ENCODE measurements at regions not wholly inside any gene's neighbourhood (a gene's known extent, or its start where the extent isn't known, plus 50 kb on each side); places are given as distances from the start of the nearest gene placed in this dataset.

DNA sequence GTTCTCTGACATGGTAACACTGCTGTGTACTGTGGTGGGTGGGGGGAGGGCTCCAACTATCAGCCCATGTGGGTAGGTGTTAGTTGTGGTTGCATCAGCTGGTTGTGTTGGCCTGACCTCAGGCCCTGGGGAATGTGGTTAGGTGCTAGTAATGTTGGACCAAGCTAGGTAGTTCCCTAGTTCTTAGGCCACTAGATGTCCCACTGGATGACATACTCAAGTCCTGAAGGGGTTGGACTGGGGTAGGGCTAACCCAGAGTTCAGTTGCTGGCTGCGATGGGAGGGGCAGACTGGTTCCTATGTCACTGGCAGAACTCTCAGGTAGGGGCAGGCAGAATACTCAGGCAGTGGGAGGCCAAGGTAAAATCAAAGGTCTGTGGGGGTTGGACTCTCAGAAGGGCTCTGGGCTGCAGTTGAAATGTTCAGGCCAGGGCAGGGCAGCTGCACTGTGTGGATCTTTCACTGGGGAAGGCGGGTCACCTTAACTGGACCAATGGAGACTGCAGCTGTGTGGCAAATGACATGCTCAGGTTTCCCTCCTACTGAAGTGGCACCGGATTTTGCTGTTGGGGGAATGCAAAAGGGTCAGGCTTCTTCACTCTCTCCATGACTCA lies 870.7 kb downstream of the LRRIQ3 start:
- Histone ChIP-seq H3K9me2 (ENCODE audit: insufficient read depth) (no peaks in the 10 kb centered on the region), H2AFZ (no peak overlapping the region), H3K79me2 (ENCODE audit: low read depth) (no peaks in the 10 kb centered on the region), H3K36me3 (ENCODE audit: low read depth) (no peaks in the 10 kb centered on the region), H3K4me1 (replicated peaks; ENCODE audit: insufficient read depth) (no peaks in the 10 kb centered on the region), H3K27me3 (ENCODE audit: insufficient read depth, low read depth) (no peaks in the 10 kb centered on the region), H3F3A (ENCODE audit: insufficient read depth, low read depth) (no peaks in the 10 kb centered on the region), H3K27ac (no peak overlapping the region), H4K20me1 (ENCODE audit: insufficient read depth) (no peaks in the 10 kb centered on the region), H3K4me3 (no peak overlapping the region), H3K9me3 (ENCODE audit: insufficient read depth, low read depth) (no peaks in the 10 kb centered on the region), H3K4me2 (no peak overlapping the region)
- ChIA-PET CTCF (no interaction called here), POLR2A (ENCODE audit: unreplicated experiment) (no interaction called here)
- no peak for DNase-seq
- TF ChIP-seq CTCF (conservative IDR thresholded peaks at IDR 0.05) (no peak), EZH2 (IDR thresholded peaks at IDR 0.05; ENCODE audit: low read depth) (no peak)
- intact Hi-C loops (cut with micrococcal nuclease; ENCODE audit: unreplicated experiment) = no loop called here
- BruUV-seq (replicated peaks) = no TSS peak

- no peaks in the 10 kb centered on the region for H3K9me2 ChIP-seq (ENCODE audit: insufficient read depth)
- no peaks in the 10 kb centered on the region for H3K4me1 ChIP-seq (replicated peaks; ENCODE audit: insufficient read depth)
- no peaks in the 10 kb centered on the region for H3K79me2 ChIP-seq (ENCODE audit: low read depth)
- H3F3A ChIP-seq (ENCODE audit: insufficient read depth, low read depth) = no peaks in the 10 kb centered on the region
- no TSS peak for BruUV-seq (replicated peaks)
- no peak overlapping the region for H3K27ac ChIP-seq
- no peaks in the 10 kb centered on the region for H3K9me3 ChIP-seq (ENCODE audit: insufficient read depth, low read depth)
- no peak overlapping the region for H2AFZ ChIP-seq
- DNase-seq = no peak
- no peak overlapping the region for H3K4me3 ChIP-seq
- CTCF ChIA-PET = no interaction called here
- intact Hi-C loops (cut with micrococcal nuclease; ENCODE audit: unreplicated experiment) = no loop called here
- no peak overlapping the region for H3K4me2 ChIP-seq
- no peaks in the 10 kb centered on the region for H3K36me3 ChIP-seq (ENCODE audit: low read depth)
- H3K27me3 ChIP-seq (ENCODE audit: insufficient read depth, low read depth) = no peaks in the 10 kb centered on the region
- no peak for TF ChIP-seq CTCF (conservative IDR thresholded peaks at IDR 0.05)
- no peak for TF ChIP-seq EZH2 (IDR thresholded peaks at IDR 0.05; ENCODE audit: low read depth)
- POLR2A ChIA-PET (ENCODE audit: unreplicated experiment) = no interaction called here
- no peaks in the 10 kb centered on the region for H4K20me1 ChIP-seq (ENCODE audit: insufficient read depth)
Measured at GRCh38 chr1:73326663-73327062, 871.3 kb downstream of the LRRIQ3 start.

DNA sequence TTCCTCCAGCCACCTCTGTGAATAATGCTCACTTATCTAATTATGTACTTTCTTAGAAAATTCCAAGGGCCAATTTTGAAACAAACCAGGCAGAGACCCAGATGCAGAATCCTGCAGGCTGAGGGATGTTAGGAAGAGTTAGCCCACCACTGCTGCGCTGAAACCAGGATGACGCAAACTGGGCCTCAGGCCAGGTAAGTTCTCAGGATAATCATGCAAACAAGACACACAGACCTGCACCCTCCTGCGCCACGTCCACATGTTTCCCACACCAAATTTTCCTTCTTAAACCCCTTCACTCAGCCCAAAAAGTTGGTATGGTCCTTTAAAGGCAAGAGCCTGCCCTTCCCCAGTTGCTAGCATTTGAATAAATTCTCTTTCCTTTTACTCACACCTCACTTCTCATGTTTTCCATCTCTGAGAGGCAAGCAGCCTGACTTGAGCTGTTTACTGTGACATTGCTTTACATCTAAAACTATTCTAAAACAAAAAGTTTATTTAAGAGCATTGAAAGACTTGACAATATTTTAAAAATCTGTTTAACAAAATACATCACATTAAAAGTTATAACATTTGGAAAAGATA lies 887.1 kb downstream of the LRRIQ3 start:
- no peaks in the 10 kb centered on the region for H3K27me3 ChIP-seq (ENCODE audit: insufficient read depth, low read depth)
- BruUV-seq (replicated peaks) = no TSS peak
- no peak overlapping the region for H3K4me2 ChIP-seq
- no peaks in the 10 kb centered on the region for H3K4me1 ChIP-seq (replicated peaks; ENCODE audit: insufficient read depth)
- H2AFZ ChIP-seq = no peak overlapping the region
- ChIA-PET POLR2A (ENCODE audit: unreplicated experiment) (no interaction called here), CTCF (no interaction called here)
- H4K20me1 ChIP-seq (ENCODE audit: insufficient read depth) = no peaks in the 10 kb centered on the region
- no peak overlapping the region for H3K27ac ChIP-seq
- H3K36me3 ChIP-seq (ENCODE audit: low read depth) = no peaks in the 10 kb centered on the region
- no peaks in the 10 kb centered on the region for H3K79me2 ChIP-seq (ENCODE audit: low read depth)
- intact Hi-C loops (cut with micrococcal nuclease; ENCODE audit: unreplicated experiment) = no loop called here
- H3F3A ChIP-seq (ENCODE audit: insufficient read depth, low read depth) = no peaks in the 10 kb centered on the region
- 0 out of 2 replicates have a peak, but pooled peaks cover 4% of the 10 kb centered on the region for H3K9me3 ChIP-seq (ENCODE audit: insufficient read depth, low read depth)
- no peak for DNase-seq
- no peak overlapping the region for H3K4me3 ChIP-seq
- no peak for TF ChIP-seq EZH2 (IDR thresholded peaks at IDR 0.05; ENCODE audit: low read depth)
- no peaks in the 10 kb centered on the region; the same call in 1 of the 2 replicates for H3K9me2 ChIP-seq (ENCODE audit: insufficient read depth)

Measured in PC-9 (cell line).